ENCODE measurements at regions not wholly inside any gene's neighbourhood (a gene's known extent, or its start where the extent isn't known, plus 50 kb on each side); places are given as distances from the start of the nearest gene placed in this dataset.

DNA sequence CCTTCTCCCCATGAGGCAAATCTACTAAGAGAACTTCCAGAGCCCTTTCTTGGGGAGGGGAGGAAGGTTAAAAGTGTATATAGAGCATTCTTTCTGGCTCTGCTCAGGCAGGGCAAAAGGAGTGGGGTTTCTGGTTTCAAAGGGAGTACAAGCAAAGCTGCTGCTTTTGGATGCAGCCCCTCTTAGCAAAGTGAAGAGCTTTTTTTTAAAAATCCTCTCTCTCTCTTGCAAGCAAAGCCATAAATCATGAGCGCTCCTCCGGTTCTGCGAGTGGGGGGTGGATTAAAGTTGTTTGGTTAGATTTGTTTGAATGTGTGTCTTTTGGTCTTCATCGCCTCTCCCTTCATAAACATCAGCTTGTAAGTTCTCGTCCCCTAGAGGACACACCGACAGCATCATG lies 546.6 kb upstream of the TBX3 start:
- Histone ChIP-seq H3K9me3 (ENCODE audit: insufficient read depth, low read depth, low read length) (no peaks in the 10 kb centered on the region), H3K4me3 (ENCODE audit: low read length) (no peak overlapping the region), H3K4me1 (ENCODE audit: insufficient read depth, low read length) (peaks cover 19% of the 10 kb centered on the region; the same call in 1 of the 2 replicates), H3K9ac (ENCODE audit: low read depth, low read length) (no peak overlapping the region), H3K27ac (ENCODE audit: low read length) (no peak overlapping the region), H3K36me3 (ENCODE audit: insufficient read depth, low read depth, low read length) (no peaks in the 10 kb centered on the region), H3K27me3 (ENCODE audit: insufficient read depth, low read length) (no peaks in the 10 kb centered on the region)

DNA sequence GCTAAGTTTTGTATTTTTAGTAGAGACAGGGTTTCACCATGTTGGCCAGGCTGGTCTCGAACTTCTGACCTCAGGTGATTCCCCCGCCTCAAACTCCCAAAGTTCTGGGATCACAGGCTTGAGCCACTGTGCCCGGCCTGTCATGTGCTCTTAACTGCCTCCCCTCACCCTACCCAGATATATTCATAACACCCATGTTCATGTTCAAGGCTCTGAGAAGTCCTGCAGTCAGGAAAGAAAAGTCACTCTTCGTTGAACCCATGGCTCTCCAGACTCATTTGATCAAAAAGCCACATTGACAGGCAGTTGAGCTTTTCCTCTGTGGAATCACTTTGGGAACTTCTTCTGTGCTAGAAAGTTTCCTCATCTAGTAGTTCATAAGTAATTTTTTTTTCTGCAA lies 545.5 kb upstream of the TBX3 start:
- no peak overlapping the region for H3K4me3 ChIP-seq (ENCODE audit: low read length)
- peaks cover 11% of the 10 kb centered on the region; the same call in 1 of the 2 replicates for H3K4me1 ChIP-seq (ENCODE audit: insufficient read depth, low read length)
- H3K36me3 ChIP-seq (ENCODE audit: insufficient read depth, low read depth, low read length) = no peaks in the 10 kb centered on the region
- H3K9ac ChIP-seq (ENCODE audit: low read depth, low read length) = no peak overlapping the region
- no peaks in the 10 kb centered on the region for H3K9me3 ChIP-seq (ENCODE audit: insufficient read depth, low read depth, low read length)
- H3K27me3 ChIP-seq (ENCODE audit: insufficient read depth, low read length) = no peaks in the 10 kb centered on the region
- H3K27ac ChIP-seq (ENCODE audit: low read length) = no peak overlapping the region

DNA sequence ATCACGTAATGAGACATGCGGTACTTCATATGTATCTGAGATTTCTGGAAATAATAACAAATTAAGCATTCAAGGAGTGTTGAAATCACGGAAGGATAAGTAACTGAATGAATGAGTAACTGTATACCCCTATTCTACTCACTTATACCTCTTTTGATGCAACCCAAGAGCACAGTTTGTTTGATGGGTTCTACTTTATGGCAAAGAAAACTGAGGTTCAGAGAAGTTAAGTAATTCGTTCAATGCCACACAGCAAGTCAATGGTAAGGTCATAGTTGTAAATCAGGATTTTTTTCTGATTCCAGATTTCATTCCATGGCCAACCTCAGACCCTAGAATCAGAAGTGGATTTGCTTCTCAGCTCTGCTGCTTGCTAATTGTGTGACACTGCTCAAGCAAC lies 544.5 kb upstream of the TBX3 start:
- H3K9me3 ChIP-seq (ENCODE audit: insufficient read depth, low read depth, low read length) = no peaks in the 10 kb centered on the region
- H3K27me3 ChIP-seq (ENCODE audit: insufficient read depth, low read length) = no peaks in the 10 kb centered on the region
- H3K4me3 ChIP-seq (ENCODE audit: low read length) = no peak overlapping the region
- no peak overlapping the region for H3K9ac ChIP-seq (ENCODE audit: low read depth, low read length)
- H3K36me3 ChIP-seq (ENCODE audit: insufficient read depth, low read depth, low read length) = no peaks in the 10 kb centered on the region
- H3K27ac ChIP-seq (ENCODE audit: low read length) = no peak overlapping the region
- H3K4me1 ChIP-seq (ENCODE audit: insufficient read depth, low read length) = peaks cover 4% of the 10 kb centered on the region; the same call in 1 of the 2 replicates

DNA sequence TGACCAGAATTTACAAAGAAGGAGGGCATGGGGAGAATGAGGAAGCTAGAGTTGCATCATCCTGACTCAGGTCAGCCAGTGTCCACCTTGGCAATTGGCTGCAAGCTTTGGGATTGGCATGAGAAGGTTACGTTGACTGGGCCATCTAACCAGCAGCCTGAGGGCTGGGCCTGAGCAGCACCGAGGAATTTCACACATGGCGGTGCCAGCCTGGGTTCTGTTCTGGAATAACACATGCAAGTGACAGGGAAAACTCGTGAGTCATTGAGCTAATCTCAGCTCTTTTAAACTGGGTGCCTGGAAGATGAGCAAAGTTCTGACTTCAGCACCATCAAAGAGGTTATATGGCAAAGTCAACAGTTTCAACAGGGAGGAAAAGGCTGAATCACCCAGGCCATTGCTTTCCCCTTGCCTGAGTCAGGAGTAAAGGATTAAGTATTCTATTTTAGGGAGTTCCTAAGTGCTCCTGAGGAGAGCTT lies 543.2 kb upstream of the TBX3 start:
- Histone ChIP-seq H3K9me3 (ENCODE audit: insufficient read depth, low read depth, low read length) (no peaks in the 10 kb centered on the region), H3K9ac (ENCODE audit: low read depth, low read length) (no peak overlapping the region), H3K36me3 (ENCODE audit: insufficient read depth, low read depth, low read length) (no peaks in the 10 kb centered on the region), H3K27ac (ENCODE audit: low read length) (no peak overlapping the region), H3K27me3 (ENCODE audit: insufficient read depth, low read length) (no peaks in the 10 kb centered on the region), H3K4me3 (ENCODE audit: low read length) (no peak overlapping the region), H3K4me1 (ENCODE audit: insufficient read depth, low read length) (no peaks in the 10 kb centered on the region; the same call in 1 of the 2 replicates)

DNA sequence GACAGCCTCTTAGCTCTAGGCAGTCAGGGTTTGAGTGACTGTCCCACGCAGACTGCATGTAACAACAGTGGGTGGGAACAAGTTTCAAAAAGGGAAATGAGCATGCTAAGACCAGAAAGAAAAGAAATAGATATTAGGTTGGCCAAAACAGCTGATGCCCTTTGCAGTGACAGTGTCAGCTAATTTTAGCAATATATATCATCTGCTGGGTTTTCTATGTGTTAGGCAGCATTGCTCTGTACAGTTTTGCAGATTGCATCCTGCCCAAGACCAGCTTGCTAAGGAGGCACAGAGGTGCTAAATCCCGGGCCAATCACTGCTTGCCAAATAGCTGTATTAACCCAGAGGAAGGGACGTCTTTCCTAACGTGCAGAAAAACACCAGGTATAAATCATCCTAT lies 541.9 kb upstream of the TBX3 start:
- Histone ChIP-seq H3K27ac (ENCODE audit: low read length) (no peak overlapping the region), H3K27me3 (ENCODE audit: insufficient read depth, low read length) (no peaks in the 10 kb centered on the region), H3K36me3 (ENCODE audit: insufficient read depth, low read depth, low read length) (no peaks in the 10 kb centered on the region), H3K4me1 (ENCODE audit: insufficient read depth, low read length) (no peaks in the 10 kb centered on the region; the same call in 1 of the 2 replicates), H3K9ac (ENCODE audit: low read depth, low read length) (no peak overlapping the region), H3K4me3 (ENCODE audit: low read length) (no peak overlapping the region), H3K9me3 (ENCODE audit: insufficient read depth, low read depth, low read length) (no peaks in the 10 kb centered on the region)

DNA sequence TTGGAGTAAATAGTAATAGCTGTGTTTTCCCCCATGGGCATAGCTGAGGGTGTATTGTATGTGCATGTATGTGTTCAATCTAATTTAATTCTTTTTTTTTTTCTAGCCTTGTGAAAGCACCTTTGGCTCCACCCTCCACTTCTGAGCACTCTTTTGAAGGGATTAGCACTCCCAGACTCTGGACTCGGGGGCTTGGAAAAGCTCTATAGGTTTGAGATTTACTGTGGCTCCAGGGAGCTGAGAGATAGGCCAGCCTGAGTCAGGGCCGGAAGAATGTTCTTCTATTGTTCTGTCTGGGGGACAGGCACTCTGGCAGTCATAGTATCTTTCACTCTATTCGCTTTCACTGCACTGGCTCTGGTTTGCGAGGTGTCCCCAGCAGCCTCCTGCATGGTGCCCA lies 540.0 kb upstream of the TBX3 start:
- H3K9ac ChIP-seq (ENCODE audit: low read depth, low read length) = no peak overlapping the region
- no peak overlapping the region for H3K27ac ChIP-seq (ENCODE audit: low read length)
- no peaks in the 10 kb centered on the region for H3K4me1 ChIP-seq (ENCODE audit: insufficient read depth, low read length)
- H3K9me3 ChIP-seq (ENCODE audit: insufficient read depth, low read depth, low read length) = no peaks in the 10 kb centered on the region
- no peaks in the 10 kb centered on the region for H3K27me3 ChIP-seq (ENCODE audit: insufficient read depth, low read length)
- no peaks in the 10 kb centered on the region for H3K36me3 ChIP-seq (ENCODE audit: insufficient read depth, low read depth, low read length)
- no peak overlapping the region for H3K4me3 ChIP-seq (ENCODE audit: low read length)

DNA sequence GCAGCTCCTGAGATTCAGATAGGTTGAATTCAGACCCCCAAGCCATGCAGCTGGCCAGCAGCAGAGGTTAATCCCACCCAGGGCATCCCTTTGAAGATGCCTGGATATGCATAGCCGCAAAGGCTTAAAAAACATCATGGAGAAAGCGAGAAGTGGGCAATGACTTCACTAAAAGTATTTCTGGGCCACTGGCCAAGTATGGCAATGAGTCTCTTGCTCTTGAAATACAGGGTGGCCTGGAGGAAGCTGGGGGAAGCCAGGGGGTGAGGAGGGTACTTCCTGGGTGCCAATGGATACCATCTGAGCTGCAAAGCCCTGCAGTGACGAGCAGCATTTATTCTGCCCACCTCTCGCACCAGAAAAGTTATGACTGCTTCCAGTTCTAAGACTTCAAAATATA lies 539.3 kb upstream of the TBX3 start:
- H3K36me3 ChIP-seq (ENCODE audit: insufficient read depth, low read depth, low read length) = no peaks in the 10 kb centered on the region
- H3K4me1 ChIP-seq (ENCODE audit: insufficient read depth, low read length) = no peaks in the 10 kb centered on the region
- no peak overlapping the region for H3K4me3 ChIP-seq (ENCODE audit: low read length)
- no peaks in the 10 kb centered on the region for H3K27me3 ChIP-seq (ENCODE audit: insufficient read depth, low read length)
- no peak overlapping the region for H3K27ac ChIP-seq (ENCODE audit: low read length)
- no peak overlapping the region for H3K9ac ChIP-seq (ENCODE audit: low read depth, low read length)
- no peaks in the 10 kb centered on the region for H3K9me3 ChIP-seq (ENCODE audit: insufficient read depth, low read depth, low read length)

DNA sequence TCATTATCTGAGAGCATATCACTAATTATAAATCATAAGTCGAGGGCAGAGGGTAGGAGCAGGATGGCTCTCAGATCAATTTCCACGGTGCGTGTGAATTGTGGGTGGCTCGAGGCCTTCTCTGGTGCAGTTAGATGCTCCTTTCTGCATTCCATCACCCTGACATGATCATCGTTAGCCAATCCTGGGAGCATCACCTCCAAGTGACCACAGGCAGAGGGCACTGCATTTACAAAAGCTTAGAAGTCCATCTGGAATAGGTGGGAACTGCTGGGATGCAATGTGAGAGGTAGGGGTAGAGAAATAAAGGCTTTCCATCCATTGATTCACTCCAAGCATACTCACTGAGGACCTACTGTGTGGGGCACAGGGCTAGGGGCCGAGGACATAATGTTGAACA lies 538.2 kb upstream of the TBX3 start:
- H3K9ac ChIP-seq (ENCODE audit: low read depth, low read length) = no peak overlapping the region
- H3K4me3 ChIP-seq (ENCODE audit: low read length) = no peak overlapping the region
- no peaks in the 10 kb centered on the region for H3K9me3 ChIP-seq (ENCODE audit: insufficient read depth, low read depth, low read length)
- H3K27ac ChIP-seq (ENCODE audit: low read length) = no peak overlapping the region
- no peaks in the 10 kb centered on the region for H3K36me3 ChIP-seq (ENCODE audit: insufficient read depth, low read depth, low read length)
- H3K27me3 ChIP-seq (ENCODE audit: insufficient read depth, low read length) = no peaks in the 10 kb centered on the region
- H3K4me1 ChIP-seq (ENCODE audit: insufficient read depth, low read length) = no peaks in the 10 kb centered on the region

DNA sequence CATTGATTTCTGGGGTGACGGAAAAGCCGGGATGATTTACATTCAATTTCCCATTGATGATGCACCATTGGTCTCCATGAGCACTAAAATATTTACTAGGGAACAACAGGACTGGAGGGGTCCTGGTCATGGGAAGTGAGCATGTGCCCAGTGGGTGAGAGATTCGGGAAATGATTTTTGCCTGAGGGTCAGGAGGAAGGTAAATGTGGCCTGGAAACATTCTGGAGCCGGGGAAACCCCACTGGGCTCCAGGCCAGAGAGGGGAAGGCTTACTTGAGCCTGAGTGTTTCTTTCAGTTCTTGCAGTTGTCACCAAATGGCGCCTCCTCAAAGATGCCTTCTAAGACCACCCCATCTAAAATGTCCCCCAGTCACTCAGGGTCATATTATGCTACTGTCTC lies 532.3 kb upstream of the TBX3 start:
- Histone ChIP-seq H3K4me1 (ENCODE audit: insufficient read depth, low read length) (peaks cover 9% of the 10 kb centered on the region), H3K27me3 (ENCODE audit: insufficient read depth, low read length) (no peaks in the 10 kb centered on the region), H3K9ac (ENCODE audit: low read depth, low read length) (no peak overlapping the region), H3K9me3 (ENCODE audit: insufficient read depth, low read depth, low read length) (peaks cover 4% of the 10 kb centered on the region; the same call in 1 of the 2 replicates), H3K4me3 (ENCODE audit: low read length) (no peak overlapping the region), H3K36me3 (ENCODE audit: insufficient read depth, low read depth, low read length) (no peaks in the 10 kb centered on the region), H3K27ac (ENCODE audit: low read length) (no peak overlapping the region)

DNA sequence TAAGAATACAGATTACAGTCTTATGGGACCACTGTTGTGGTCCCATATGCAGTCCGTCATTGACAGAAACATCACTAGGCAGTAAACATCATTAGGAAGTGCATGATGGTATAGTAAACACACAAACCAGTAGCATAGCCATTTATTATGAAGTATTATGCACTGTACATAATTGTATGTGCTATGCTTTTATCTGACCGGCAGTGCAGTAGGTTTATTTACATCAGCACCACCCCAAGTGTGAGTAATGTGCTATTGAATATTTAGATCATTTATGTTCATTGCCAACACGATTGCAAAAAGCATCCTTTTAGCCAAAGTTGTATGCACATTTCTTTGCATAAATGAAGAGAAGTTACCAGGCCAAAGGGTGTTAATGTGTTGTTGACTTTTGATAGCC lies 531.6 kb upstream of the TBX3 start:
- H3K27me3 ChIP-seq (ENCODE audit: insufficient read depth, low read length) = no peaks in the 10 kb centered on the region
- H3K9me3 ChIP-seq (ENCODE audit: insufficient read depth, low read depth, low read length) = peaks cover 4% of the 10 kb centered on the region; the same call in 1 of the 2 replicates
- no peak overlapping the region for H3K27ac ChIP-seq (ENCODE audit: low read length)
- no peak overlapping the region for H3K4me3 ChIP-seq (ENCODE audit: low read length)
- H3K4me1 ChIP-seq (ENCODE audit: insufficient read depth, low read length) = peaks cover 9% of the 10 kb centered on the region
- H3K36me3 ChIP-seq (ENCODE audit: insufficient read depth, low read depth, low read length) = no peaks in the 10 kb centered on the region
- no peak overlapping the region for H3K9ac ChIP-seq (ENCODE audit: low read depth, low read length)

DNA sequence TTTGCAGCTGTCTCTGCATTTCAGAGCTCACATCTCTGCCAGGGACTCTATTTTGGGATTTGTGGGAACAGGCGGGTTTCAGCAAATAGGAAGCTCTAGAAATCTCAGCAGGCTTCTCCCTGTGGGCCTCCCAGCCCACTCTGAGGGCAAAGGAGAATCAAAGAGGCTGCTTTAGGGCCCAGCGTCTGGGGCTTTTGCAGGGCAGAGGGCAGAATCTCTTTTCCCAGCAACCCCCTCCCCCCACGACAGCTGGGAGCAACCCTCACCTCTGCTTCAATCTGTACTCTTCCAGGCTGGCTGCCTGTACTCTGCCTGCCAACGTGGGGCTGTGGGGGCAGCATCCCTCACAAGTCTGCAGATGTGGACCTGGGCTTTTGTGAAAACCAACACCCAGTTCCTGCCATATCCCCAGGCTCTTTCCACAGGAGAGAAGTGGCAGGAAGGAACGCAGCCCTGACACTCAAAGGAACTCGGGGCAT lies 529.6 kb upstream of the TBX3 start:
- Histone ChIP-seq H3K4me3 (ENCODE audit: low read length) (no peak overlapping the region), H3K9ac (ENCODE audit: low read depth, low read length) (no peak overlapping the region), H3K36me3 (ENCODE audit: insufficient read depth, low read depth, low read length) (no peaks in the 10 kb centered on the region), H3K27me3 (ENCODE audit: insufficient read depth, low read length) (no peaks in the 10 kb centered on the region), H3K27ac (ENCODE audit: low read length) (no peak overlapping the region), H3K9me3 (ENCODE audit: insufficient read depth, low read depth, low read length) (peaks cover 4% of the 10 kb centered on the region; the same call in 1 of the 2 replicates), H3K4me1 (ENCODE audit: insufficient read depth, low read length) (peaks cover 9% of the 10 kb centered on the region)

DNA sequence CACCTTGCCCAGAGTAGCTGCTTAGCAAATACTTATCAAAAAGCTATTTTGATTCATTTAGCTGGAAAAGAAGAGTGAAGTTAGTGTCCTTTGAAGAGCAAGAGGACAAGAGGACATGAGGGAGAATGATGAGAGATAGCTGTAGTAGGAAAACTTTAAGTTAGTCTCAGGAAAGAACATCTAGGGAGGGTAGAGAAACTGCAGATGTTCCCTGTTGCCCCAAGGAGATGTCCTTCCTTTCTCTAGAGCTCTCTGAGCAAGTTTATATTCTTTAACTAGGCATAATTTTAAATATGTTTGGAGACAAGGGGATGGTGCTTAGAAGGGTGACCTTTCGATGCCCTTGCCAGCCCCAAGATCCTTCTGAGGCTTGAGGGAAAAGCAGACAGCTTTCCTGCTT lies 529.1 kb upstream of the TBX3 start:
- no peaks in the 10 kb centered on the region for H3K27me3 ChIP-seq (ENCODE audit: insufficient read depth, low read length)
- no peak overlapping the region for H3K4me3 ChIP-seq (ENCODE audit: low read length)
- no peak overlapping the region for H3K27ac ChIP-seq (ENCODE audit: low read length)
- no peaks in the 10 kb centered on the region for H3K36me3 ChIP-seq (ENCODE audit: insufficient read depth, low read depth, low read length)
- peaks cover 9% of the 10 kb centered on the region for H3K4me1 ChIP-seq (ENCODE audit: insufficient read depth, low read length)
- H3K9ac ChIP-seq (ENCODE audit: low read depth, low read length) = no peak overlapping the region
- peaks cover 4% of the 10 kb centered on the region; the same call in 1 of the 2 replicates for H3K9me3 ChIP-seq (ENCODE audit: insufficient read depth, low read depth, low read length)

All from iPS-20b (cell line).